ENCODE measurements at regions not wholly inside any gene's neighbourhood (a gene's known extent, or its start where the extent isn't known, plus 50 kb on each side); places are given as distances from the start of the nearest gene placed in this dataset.

DNA sequence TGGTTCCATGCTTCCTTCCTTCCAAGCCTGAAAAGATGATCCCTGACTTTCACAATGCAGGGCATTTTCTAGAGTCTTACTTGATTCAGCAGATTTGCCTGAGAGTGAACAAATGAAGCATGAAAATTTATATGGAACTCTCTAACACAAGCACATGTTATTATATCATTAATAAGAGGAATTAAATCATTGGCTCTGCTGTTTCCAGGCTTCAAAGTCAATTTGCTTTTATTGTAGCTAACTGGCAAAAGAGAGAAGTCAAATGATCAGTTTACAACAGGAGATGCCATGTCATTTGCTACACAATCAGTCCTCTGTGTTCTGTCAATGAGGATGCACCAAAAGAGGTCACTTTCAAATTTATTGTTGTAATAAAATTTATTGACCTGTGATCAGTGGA is 101.5 kb upstream of the UGT8 start:
- TF ChIP-seq, protein P1, sequence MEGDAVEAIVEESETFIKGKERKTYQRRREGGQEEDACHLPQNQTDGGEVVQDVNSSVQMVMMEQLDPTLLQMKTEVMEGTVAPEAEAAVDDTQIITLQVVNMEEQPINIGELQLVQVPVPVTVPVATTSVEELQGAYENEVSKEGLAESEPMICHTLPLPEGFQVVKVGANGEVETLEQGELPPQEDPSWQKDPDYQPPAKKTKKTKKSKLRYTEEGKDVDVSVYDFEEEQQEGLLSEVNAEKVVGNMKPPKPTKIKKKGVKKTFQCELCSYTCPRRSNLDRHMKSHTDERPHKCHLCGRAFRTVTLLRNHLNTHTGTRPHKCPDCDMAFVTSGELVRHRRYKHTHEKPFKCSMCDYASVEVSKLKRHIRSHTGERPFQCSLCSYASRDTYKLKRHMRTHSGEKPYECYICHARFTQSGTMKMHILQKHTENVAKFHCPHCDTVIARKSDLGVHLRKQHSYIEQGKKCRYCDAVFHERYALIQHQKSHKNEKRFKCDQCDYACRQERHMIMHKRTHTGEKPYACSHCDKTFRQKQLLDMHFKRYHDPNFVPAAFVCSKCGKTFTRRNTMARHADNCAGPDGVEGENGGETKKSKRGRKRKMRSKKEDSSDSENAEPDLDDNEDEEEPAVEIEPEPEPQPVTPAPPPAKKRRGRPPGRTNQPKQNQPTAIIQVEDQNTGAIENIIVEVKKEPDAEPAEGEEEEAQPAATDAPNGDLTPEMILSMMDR (IDR thresholded peaks at IDR 0.05), result no peak
- no peak for TF ChIP-seq POLR2A (IDR thresholded peaks at IDR 0.05)

All from transverse colon (tissue), 3 donors.